ENCODE measurements at regions not wholly inside any gene's neighbourhood (a gene's known extent, or its start where the extent isn't known, plus 50 kb on each side); places are given as distances from the start of the nearest gene placed in this dataset.
"Not testable (repeated sequence)": the region's sequence is repeated elsewhere in the genome, so short reads cannot be mapped to it uniquely, and the experiment has no call there.

GRCh38 chr18:46179306-46179705 is 75.1 kb downstream of the HAUS1 start:
- DNase-seq (ENCODE audit: low read depth in 1 of 2, low spot score in 1 of 2) = no peak

- no peak for DNase-seq (ENCODE audit: low read depth in 1 of 2, low spot score in 1 of 2)
Observed at GRCh38 chr18:46182633-46183358, 78.6 kb downstream of the HAUS1 start.

DNA sequence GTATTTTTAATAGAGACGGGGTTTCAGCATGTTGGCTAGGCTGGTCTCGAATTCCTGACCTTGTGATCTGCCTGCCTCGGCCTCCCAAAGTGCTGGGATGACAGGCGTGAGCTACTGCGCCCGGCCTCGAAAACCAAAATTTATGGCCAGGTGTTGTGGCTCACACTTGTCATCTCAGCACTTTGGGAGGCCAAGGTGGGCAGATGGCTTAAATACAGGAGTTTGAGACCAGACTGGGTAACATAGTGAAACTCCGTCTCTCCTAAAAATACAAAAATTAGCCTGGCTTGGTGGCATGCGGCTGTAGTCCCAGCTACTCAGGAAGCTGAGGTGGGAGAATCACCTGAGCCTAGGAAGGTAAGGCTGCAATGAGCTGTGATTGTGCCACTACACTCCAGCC is 80.1 kb downstream of the HAUS1 start:
- not testable (repeated sequence) for DNase-seq (ENCODE audit: low read depth in 1 of 2, low spot score in 1 of 2)

- no peak for DNase-seq (ENCODE audit: low read depth in 1 of 2, low spot score in 1 of 2)
Observed at GRCh38 chr18:46184727-46185126, 80.5 kb downstream of the HAUS1 start.

DNA sequence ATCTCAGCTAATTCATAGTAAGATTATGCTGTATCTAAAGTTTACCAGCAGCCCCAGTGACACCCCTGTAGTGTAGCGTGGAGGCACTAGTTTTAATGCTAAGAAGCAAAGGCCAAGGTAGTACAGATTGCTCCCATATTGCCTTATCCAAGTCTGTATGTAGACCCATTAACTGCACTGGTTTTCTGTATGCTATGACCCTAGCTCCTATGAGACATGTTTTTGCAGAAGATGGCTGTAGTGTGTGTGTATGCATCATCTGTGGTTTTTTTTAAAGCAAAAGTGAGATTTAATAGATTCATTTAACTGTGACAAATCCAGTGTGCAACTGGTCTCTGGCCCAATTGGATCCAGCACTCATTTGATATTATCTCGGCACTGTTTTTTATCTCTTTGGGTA is 86.5 kb downstream of the HAUS1 start:
- DNase-seq (ENCODE audit: low read depth in 1 of 2, low spot score in 1 of 2) = no peak

- DNase-seq (ENCODE audit: low read depth in 1 of 2, low spot score in 1 of 2) = no peak
Observed at GRCh38 chr18:46196627-46197243, 92.5 kb downstream of the HAUS1 start.

GRCh38 chr18:46199515-46200147 is 95.4 kb downstream of the HAUS1 start:
- DNase-seq (ENCODE audit: low read depth in 1 of 2, low spot score in 1 of 2) = no peak

DNA sequence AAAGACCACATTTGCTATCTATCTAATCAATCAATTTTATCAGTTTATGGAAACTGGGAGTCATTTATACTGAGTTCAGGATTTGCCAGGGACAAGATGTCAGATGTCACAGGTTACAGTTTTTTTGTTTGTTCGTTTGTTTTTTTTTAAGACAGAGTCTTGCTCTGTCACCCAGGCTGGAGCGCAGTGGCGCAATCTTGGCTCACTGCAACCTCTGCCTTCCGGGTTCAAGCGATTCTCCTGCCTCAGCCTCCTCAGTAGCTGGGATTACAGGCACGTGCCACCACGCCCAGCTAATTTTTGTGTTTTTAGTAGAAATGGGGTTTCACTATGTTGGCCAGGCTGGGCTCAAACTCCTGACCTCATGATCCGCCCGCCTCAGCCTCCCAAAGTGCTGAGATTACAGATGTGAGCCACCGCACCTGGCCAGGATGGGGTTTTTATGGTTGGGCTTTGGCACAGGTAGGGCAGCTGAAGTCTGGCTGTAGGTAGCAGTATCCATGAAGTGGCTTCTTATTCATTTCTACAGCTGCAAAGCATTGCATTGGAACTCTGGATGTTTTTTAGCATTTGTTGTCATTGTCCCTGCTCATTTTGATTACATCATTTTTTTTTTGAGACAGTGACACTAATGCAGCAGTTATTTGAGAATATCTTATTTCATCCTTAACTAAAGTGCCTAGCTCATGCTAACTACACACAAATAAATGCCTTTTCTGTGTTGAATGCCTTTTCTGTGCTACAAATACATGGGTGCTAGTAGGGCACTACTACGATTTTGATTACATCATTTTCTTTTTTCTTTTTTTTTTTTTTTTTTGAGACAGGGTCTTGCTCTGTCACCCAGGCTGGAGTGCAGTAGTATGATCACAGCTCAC is 96.2 kb downstream of the HAUS1 start:
- not testable (repeated sequence) for DNase-seq (ENCODE audit: low read depth in 1 of 2, low spot score in 1 of 2)

DNA sequence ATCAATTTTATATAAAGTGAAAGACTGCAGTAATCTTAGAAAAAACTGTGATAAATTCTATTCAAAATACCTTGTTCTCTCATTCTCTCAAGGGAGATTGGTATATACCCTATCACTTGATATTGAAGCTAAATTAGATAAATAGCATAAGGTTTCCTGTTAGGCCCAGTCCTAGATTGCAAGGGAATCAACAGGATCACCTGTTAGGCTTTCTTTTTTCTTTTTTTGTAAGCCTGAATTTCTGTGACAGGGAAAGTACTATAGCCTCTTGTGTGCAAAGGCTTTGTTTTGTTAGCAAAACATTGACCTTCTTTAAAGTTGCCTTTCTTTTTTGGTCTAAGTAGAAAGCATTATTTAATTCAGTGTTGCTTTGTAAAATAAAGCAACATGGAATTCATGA is 100.0 kb downstream of the HAUS1 start:
- DNase-seq (ENCODE audit: low read depth in 1 of 2, low spot score in 1 of 2) = no peak

DNA sequence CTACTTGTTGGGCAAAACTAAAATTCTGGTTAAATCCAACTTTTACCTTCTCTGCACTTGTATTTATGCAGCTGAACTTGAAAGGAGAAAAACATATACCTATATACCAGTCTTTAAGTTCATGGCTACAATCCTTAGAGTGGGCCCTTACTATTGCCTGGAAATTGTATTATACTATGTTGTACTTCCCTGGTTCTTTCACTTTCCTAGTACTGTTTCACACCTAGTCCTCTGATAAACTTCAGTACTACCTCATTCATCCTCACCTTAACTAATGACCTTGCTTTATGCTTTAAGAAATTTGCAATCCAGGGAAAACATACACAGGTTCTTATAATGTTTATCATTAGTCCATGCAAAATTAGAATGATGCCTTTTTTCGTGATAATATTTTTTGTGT is 103.8 kb downstream of the HAUS1 start:
- no peak for DNase-seq (ENCODE audit: low read depth in 1 of 2, low spot score in 1 of 2)

DNA sequence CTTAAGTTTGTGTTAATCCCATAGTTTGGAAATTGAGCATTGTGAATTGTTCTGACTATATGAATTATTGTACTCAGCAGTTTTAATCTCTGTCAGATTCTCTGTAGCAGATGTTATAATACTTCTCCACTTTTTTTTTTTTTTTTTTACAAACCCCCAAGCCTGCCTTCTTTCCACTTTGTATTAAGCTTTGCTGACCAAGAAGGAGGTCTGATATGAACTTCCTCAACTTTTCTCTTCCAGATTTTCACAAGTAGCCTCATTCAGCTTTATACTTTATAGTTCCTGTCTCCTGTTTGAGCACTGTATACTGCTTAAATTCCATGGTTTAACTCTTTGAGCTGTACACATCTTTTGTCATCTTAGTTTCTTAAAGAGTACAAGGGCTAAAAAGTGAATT is 105.0 kb downstream of the HAUS1 start:
- DNase-seq (ENCODE audit: low read depth in 1 of 2, low spot score in 1 of 2) = no peak

DNA sequence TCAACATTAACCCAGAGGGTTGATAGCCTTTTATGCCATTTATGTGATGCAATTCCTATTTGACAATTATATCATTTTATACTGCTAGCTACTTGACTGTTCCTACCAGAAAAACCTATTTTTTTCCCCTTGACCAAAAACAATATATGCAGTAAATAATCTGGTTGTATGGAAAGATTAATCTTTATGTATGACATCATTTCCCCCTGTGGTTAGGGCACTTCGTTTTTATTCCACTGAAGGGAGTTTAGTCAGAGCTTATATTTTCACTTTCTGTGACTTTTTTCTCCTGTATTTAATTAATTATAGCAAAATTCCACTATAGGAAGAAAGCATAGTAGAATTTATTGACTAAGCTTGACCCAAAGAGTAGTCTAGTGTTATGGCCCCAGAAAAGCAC is 107.6 kb downstream of the HAUS1 start:
- DNase-seq (ENCODE audit: low read depth in 1 of 2, low spot score in 1 of 2) = no peak

- DNase-seq (ENCODE audit: low read depth in 1 of 2, low spot score in 1 of 2) = no peak
Observed at GRCh38 chr18:46212398-46212797, 108.2 kb downstream of the HAUS1 start.

- no peak for DNase-seq (ENCODE audit: low read depth in 1 of 2, low spot score in 1 of 2)
Observed at GRCh38 chr18:46213295-46213694, 109.1 kb downstream of the HAUS1 start.

GRCh38 chr18:46214435-46214834 is 110.2 kb downstream of the HAUS1 start:
- DNase-seq (ENCODE audit: low read depth in 1 of 2, low spot score in 1 of 2) = no peak

DNA sequence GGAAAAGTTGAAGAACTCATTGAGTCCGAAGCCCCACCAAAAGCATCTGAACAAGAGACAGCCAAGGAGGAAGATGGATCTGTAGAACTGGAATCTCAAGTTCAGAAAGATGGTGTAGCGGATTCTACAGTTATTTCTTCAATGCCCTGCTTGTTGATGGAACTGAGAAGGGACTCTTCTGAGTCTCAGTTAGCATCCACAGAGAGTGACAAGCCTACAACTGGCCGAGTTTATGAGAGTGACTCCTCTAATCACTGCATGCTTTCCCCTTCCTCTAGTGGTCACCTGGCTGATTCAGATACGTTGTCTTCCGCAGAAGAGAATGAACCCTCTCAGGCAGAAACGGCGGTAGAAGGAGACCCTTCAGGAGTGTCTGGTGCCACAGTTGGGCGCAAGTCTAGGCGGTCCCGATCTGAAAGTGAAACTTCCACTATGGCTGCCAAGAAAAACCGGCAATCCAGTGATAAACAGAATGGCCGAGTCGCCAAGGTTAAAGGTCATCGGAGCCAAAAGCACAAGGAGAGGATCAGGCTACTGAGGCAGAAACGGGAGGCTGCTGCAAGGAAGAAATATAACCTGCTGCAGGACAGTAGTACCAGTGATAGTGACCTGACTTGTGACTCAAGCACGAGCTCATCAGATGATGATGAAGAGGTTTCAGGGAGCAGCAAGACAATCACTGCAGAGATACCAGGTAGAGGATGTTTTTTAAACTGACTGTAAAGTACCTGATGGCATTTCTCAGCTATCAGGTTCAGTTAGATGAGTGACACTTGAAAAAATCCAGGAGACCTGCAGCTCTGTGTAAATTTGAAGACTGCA is 111.9 kb downstream of the HAUS1 start:
- no peak for DNase-seq (ENCODE audit: low read depth in 1 of 2, low spot score in 1 of 2)

DNA sequence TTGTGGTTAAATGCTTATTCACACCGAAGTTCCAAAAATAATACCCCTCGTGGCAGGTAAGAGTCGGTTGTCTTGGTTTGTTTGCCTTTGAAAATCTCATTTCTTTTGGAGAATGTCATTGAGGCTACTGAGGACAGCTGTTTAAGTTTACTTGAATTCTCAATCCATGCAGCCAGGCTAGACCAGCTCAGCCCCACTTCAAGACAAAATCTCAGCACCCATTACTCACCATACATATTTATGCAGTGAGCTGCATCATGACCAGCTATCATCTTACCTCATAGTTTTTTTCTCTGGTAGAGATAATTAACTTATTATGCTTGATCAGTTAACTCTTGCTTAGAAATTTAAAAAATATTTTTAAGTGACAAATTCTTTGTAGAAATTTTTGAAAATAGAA is 115.9 kb downstream of the HAUS1 start:
- DNase-seq (ENCODE audit: low read depth in 1 of 2, low spot score in 1 of 2) = no peak

- DNase-seq (ENCODE audit: low read depth in 1 of 2, low spot score in 1 of 2) = no peak
Observed at GRCh38 chr18:46222093-46222492, 117.9 kb downstream of the HAUS1 start.

GRCh38 chr18:46222710-46223360 is 118.7 kb downstream of the HAUS1 start:
- DNase-seq (ENCODE audit: low read depth in 1 of 2, low spot score in 1 of 2) = no peak

GRCh38 chr18:46224181-46224775 is 120.1 kb downstream of the HAUS1 start:
- DNase-seq (ENCODE audit: low read depth in 1 of 2, low spot score in 1 of 2) = no peak

Measured in activated T-helper 1 cell treated with anti-CD3 and anti-CD28 coated beads, Interleukin-2, amount 50 U/mL, for 16 hours (primary cell).